GM21528 (cell line): ENCODE measurements at regions not wholly inside any gene's neighbourhood (a gene's known extent, or its start where the extent isn't known, plus 50 kb on each side); places are given as distances from the start of the nearest gene placed in this dataset.
A peak's percentile ranks its signal among the peaks of the same experiment; 100 is the strongest.
"Not testable (repeated sequence)": the region's sequence is repeated elsewhere in the genome, so short reads cannot be mapped to it uniquely, and the experiment has no call there.

Experiments
- ATAC-seq: cut with Tn5 transposase; IDR thresholded peaks from one replicate; pipeline ENCODE4 v1.9.1; 2021; ENCODE audit warnings: mild to moderate bottlenecking, moderate library complexity; ENCODE audit not compliant: unreplicated experiment, low FRiP score

DNA sequence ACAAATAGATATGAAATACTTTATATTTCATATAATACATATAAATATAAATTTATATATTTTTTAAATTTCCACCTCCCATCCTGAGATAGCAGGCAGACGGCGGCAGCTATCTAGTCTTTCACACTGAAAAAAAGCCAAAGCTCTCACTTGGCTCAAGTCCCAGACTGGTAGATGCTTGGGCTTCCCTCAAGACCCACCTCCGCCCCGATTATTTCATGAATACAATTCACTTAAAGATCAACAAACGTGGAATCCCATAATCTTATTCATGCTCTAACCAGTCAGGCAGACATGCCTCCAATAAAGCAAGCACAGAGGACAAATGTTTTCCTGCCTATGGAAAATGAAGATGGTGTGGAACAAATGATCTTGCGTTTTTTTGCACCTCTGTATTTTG, 275.9 kb upstream of the NR2F2 start:
- no peak for ATAC-seq

DNA sequence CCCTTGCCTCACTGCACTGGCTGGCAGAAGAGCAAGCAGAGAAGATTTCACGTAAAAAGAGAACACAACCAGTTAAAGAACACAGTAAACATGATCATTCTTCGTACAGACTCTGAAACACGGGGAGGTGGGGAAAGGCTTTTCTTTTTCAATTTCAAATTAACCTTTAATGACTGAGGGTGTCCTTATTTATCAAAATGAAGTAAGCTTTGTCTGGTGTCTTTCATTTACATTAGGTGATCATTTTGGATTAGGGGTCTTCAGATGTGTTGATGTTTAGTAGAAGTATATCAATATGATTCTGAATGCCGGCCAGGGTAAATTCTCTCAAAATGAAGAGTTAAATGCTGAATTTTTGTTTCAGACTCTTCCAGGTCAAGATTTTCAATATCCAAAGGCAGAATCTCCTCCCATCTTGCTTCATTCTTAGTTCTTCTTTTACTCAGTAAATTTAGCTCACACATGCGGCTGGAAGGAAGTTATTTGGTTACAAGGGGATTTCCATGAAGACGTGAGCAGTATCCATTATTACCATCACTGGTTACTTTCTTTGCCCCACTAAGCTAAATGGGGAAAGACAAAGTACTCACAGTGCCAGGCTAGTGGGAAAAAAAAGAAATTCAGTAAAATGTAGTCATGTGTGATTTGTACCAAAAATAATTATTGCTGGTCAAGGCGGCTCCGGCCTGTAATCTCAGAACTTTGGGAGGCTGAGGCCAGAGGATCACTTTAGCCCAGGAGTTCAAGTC, 272.2 kb upstream of the NR2F2 start:
- peak; percentile 80 for ATAC-seq

DNA sequence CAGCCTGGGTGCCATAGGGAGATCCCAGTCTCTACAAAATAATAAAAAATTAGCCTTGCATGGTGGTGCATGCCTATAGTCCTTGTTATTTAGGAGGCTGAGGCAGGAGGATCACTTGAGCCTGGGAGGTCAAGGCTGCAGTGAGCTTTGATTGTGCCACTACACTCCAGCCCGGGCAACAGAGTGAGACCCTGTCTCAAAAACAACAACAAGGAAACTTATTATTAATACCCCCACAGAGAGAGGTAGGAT, 271.7 kb upstream of the NR2F2 start:
- ATAC-seq: not testable (repeated sequence)

DNA sequence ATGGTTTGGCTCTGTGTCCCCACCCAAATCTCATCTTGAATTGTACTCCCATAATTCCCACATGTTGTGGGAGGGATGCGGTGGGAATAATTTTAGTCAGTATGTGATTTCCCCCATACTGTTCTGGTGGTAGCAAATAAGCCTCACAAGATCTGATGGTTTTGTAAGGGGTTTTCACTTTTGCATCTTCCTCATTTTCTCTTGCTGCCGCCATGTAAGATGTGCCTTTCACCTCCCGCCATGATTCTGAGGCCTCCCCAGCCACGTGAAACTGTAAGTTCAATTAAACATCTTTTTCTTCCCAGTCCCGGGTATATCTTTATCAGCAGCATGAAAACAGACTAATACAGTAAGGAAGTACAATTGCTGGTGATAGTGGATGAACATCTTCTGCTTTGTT, 269.9 kb upstream of the NR2F2 start:
- ATAC-seq: not testable (repeated sequence)

DNA sequence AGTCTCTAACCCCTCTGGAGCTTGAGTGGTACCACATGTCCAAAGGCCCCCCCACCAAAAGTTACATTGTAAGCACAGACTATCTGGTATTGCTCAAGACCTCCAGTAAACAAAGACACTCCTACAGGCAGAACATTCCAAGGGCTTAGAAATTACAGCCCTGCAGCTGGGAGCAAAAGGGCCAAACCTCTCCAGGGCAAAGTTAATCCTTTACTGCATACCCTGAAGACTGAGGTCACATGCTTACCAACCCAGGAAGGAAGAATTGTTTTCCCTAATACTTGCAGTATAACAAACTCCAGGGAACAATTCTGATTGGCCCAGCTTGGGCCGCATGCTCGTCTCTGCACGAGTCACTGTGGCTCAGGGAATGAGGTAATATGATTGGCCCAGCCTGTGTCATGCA, 266.1 kb upstream of the NR2F2 start:
- no peak for ATAC-seq

DNA sequence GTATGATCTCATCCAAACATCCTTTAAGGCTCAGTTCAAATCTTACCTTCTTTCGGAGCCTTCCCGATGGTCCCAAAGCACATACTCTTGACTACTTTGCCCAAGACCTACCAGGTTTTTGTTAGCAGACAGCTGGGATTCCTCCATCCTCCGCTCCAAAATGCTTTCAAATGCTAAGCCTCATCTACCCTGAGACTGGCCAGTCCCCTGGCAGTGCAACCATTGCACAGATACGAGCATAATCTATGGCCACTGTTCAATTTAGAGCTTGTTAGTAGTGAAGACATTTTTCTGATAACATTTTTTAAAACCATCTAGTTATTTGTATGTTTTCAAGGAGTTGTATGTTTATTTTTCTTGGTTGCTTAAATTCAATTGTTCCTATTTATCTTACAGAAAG, 264.4 kb upstream of the NR2F2 start:
- ATAC-seq: no peak

DNA sequence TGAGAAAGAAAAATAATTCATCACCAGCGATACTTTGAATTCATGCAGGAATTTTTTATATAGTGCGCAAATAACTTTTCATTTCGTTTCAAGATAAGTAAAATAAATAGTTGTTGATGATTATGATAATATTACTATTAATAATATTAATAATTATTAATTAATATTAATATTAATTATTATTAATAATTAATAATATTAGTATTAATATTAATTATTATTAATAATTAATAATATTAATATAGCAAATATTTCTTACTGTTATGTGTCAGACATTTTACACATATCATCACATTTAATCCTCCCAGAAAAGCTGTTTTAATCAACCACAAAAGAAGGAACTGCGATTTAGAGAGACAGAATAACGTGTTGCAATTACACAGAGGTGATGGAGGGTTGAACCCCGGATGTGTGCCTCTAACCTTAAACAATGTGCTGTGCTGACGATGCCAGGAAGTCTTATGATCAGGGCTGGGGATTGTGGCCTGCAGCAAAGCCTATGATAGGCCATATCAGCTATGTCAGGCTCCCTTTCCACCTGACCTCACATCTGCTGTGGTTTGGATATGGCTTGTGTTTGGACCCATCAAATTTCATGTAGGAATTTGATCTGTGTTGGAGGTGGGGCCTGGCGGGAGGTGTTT, 263.5 kb upstream of the NR2F2 start:
- ATAC-seq: no peak

DNA sequence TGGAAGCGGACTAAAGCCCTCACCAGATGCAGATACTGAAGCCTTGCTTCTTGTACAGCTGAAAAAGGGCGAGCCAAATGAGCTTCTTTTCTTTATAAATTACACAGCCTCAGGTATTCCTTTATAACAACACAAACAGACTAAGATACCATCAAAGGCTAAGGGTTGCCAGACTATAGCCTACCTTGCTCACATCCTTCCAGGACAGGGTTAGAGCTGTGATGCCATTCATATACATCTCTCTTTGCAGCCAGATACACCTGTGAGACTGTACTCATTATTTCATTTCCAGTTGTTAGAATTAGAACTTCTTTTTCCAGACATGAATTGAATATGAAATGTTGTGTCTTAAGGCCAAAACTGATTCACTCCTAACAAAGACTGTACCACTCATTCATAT, 262.8 kb upstream of the NR2F2 start:
- ATAC-seq: no peak

DNA sequence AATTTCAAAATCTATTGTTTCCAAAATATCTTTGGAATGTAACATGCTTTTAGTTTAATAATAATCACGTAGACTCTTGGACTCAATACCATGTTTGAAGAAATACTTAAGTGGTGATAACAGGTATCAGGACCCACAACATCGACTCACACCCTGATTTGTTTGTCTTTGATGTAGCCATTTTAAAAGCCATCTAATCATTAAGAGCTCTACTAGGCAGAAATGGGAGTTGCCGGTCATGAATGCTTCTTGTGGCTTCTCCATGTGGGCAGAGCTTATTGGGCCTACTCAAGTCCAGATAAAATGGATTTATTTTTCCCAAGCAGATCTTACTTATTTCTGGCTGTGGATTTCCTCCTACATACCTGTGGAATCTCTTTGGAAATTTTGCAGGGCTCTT, 261.6 kb upstream of the NR2F2 start:
- no peak for ATAC-seq

DNA sequence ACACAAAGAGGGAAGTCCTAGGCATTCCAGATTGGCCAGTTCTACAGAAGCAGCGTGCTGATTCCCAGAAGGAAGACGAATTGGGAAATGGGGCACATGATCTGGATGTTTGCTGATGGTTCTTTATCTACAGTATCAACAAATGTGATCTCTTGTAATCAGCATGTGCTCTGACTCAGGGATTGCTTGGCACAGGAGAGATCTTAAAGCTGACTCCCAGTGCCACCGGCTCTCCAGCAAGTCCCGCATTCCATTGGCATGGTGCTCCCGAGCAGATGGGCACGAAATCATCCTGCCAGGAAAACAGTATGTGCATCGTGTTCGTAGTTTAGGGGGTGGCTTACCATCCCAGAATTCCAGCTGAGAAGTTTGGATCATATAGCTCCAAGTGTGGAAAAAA, 259.9 kb upstream of the NR2F2 start:
- no peak for ATAC-seq

DNA sequence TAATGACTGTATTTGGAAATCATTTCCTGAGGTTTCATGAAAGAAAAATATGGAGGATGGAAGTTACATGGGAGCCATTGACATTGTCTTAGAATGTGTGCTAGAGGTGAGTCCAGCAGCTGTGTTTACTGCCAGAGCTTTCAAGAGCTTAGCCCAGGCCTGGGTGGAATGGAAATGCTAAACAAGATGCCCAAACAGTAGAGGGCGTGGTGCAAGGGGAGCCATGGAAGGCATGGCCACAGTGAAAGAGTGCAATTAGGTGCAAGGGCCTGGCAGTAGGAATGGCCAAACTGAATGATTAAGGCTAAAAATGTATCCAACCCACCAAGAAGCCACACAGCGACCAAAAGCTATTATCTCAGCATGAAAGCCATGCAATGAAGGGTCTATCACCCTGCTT, 257.7 kb upstream of the NR2F2 start:
- ATAC-seq: no peak

DNA sequence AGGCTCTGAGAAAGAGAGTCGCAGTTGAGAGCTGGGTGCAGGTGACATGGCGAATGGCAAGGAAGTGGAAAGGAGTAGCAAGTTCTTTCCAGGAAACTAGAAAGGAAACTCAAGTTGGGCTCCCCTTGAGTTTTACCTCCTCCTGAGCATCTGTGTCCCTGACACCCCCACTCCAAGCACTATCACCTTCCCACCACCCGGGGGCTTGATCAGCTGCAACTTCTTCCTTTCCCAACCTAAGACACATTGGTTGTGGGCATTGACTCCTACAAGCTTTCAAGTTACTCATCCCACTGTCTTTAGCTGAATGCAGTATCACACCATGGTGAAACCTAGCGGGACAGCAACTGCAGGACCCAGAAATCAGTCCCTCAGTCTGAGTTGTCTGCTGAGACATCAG, 256.6 kb upstream of the NR2F2 start:
- no peak for ATAC-seq

DNA sequence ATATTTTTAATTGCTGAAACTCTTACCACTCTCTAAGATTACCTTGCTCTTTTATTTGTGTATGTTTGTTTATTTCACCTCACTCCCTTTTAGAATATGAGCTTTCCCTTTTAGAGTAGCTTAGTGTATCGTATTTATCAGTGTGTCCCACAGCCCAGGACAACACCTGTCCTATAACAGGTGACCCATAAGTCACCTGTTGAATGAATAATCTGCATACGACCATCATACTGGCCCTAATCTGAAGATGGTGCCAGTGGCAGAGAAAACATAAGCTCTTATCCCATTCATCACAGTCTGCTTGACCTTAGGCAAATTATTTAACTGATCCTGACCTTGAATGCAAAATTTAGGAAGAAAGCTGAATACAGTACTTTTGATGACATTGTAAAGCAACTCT, 254.6 kb upstream of the NR2F2 start:
- no peak for ATAC-seq

DNA sequence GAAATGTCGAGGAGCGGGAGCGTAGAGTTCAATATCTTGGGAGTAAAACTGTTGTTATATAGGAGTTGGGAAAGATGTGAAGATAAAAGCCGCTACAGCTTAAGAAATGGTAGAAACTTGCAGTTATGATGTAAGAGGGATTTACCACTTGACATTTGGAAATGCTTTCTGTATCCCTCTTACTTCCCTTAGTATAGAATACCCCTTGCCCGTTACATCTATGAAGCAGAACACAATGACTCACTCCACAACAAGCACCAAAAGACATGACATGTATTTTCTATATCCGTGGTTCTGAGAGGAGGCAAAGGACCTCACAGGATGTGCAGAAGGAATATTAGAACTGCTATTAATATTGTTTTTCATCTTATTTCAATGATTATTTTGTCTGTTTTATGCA, 254.2 kb upstream of the NR2F2 start:
- ATAC-seq: no peak

DNA sequence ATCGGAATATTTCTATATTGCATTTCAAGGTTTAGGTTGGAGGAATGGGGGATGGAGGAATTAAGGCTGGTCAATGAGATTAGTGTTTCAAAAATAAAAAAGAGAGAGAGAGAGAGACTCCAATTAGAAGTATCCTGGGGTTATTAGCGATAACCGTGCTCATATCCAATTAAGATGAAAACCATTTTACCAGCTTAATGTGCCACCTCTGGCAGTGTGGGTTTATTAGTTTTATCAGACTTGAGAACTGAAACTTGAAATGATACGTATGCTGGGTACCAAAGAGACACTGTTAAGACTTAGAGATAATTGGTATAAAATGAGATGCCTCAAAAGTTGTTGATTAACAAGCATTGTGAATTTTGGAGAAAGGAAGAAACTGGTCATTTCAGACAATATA, 251.5 kb upstream of the NR2F2 start:
- no peak for ATAC-seq

DNA sequence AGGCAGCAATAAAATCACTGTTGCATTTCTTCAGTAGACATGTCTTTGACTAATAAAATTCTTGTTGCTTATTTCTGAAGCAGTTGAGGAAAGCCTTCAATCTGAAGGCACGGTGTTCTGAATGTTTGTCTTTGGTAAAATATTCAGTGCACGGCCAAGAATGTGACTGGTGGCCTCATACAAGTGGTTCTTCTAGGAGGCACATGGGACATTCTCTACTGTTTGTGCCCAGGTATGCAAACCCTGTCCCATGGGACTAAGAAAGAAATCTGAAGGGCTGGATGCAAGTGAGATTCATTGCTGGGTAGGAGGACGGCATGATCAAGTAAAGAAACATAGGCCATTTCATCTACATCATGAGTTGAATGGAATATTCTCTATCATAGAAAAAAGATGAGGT, 250.6 kb upstream of the NR2F2 start:
- ATAC-seq: no peak

DNA sequence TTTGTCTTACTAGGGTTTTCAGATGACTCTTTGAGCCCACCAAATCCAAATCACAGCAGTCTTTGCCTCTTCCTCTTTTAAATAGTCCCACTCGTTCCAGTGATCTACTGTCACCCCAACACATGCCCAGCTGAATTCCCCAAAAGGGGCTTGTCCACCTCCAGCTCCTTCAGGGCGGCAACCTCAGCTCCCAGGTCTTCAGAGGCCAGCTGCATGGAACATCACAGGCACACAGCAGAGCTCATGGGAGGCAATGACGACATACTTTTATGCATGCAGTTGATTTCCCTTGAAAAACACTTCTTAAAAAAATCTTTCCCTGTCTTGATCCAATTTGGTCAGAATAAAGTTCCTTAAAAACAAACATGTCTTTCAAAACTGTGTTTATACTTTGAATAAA, 244.3 kb upstream of the NR2F2 start:
- no peak for ATAC-seq

DNA sequence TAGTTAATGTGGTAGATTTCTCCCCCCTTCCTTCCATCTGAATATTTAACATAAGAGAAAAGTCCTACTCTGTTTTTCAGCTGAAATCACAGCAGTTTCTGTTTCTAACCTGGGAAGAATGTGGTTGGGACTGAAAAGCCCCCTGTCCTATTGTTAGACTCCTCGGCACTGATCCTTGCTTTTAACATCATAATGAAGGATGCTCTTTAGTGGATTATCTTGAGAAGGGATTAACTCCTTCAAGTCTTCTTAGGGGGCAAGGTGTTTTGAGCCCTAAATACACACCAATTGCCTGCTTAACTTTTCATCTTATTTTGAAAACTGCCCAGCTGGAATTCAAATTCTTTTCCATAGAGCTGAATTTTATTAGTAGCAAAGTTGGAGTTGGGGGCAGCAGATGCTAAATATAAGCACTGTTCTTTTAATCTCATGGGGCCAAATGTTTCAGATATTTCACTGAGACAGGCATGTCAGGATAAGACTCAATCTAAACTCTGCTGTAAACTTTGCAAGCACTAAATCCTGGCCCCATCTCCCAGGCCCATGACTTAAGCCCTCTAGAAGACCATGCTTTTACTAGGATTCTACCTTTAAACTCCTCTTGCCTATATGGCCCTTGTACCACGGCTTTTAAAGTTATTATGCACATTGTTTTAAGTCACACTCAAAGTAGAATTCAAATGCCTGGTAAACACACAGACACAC, 243.2 kb upstream of the NR2F2 start:
- no peak for ATAC-seq

DNA sequence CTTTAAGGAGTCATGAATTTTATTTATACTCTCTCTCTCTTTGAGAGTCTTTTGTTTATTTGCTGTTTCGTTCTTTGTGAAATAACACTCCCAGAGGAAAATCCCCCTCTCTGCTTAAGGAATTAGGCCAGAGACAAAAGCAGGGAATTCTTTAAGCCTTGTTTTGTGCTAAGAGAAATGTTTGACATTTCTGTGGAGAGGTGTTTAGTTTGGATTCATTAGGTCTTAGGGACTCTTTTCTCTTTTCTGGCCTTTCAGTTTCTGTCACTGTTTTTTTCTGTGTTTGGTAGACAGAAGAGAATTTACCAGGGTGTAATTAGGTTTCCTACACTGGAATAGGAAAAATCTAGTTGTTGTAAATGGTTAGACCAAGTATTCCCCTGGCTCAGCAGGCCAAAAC, 241.8 kb upstream of the NR2F2 start:
- no peak for ATAC-seq

DNA sequence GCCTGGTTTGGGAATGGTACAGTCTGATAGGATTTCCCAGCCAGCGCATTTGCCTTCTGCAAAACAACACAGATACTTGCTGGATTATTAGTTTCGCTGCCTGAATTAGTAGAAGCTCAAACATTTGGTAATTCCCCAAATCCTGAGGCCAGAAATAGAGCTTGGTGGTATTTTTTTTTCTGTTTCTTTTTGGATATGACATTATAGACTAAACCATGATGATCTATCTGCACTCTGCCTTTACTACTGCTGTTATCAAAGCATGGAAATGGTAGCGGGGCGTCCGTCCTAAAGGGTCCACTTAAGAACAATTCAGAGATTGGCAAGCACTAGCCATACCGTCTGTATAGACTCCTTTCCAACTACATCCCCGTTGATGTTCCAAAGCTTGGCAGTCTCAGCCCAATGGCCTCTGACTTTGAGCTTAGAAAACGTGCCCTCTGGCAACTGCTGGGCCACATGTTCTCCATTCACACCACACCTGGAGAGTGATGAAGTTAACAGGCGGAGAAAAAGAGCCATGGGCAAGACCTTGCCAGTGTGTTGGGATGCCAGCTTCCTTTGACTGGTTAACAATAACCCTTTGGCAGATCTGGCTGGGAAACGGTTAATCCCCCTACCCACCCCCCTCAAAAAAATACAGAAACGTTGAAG, 241.0 kb upstream of the NR2F2 start:
- no peak for ATAC-seq

DNA sequence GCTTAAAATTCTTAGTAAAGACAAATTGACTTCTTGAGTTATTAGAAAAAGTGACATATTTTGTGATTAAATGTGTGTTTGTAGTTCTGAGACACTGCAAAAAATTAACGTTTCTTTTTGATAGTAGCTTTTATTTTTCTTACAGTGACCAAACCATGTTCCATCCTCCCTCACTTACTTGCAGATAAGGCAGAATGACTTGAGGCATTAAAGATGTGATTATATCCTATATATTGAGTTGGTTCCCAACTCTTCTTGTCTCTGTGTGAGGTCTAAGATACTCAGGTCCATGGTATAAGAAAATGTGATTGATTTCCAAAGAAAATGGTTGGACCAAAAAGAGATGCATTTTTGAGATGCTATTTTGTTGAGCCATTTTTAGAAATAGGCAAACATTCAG, 238.3 kb upstream of the NR2F2 start:
- ATAC-seq: no peak

DNA sequence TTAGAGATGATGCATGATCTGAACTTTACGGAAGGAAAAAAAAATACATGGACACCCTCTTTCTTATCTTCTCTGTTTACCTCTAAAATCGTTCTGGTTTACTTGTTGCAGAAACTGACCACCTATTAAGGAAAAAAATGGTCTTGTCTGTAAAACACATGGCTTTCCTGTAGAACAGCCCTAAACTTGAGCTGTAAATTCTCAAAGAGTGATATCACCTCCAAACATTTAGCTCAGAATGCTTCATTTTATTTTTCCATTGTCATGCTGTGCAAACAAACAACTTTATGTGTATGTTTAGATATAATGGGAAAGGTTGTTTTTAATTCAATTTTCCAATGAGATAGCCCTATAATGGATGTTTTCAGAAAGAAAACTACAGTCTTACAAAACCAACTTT, 237.4 kb upstream of the NR2F2 start:
- ATAC-seq: no peak
